Thoracic aorta (tissue), 2 donors: ENCODE measurements at regions not wholly inside any gene's neighbourhood (a gene's known extent, or its start where the extent isn't known, plus 50 kb on each side); places are given as distances from the start of the nearest gene placed in this dataset.
"Not testable (repeated sequence)": the region's sequence is repeated elsewhere in the genome, so short reads cannot be mapped to it uniquely, and the experiment has no call there.

Source experiments
- ATAC-seq: fragments of 150-250 bp; one replicate; pipeline ENCODE4 v1.8.0; 2017; ENCODE audit warnings: low read depth; ENCODE audit not compliant: insufficient number of reproducible peaks, low FRiP score
- DNase-seq: peaks from one replicate; pipeline ENCODE4 v3.0.0-alpha.2; 2020; ENCODE audit warnings: low spot score
- H3K27ac ChIP-seq, 2 donors: fragments of 200-600 bp; sonication (generic); 1 replicate in 1 of 2; 2 replicates in 1 of 2; pipeline ENCODE4 v1.5.1; 2016; ENCODE audit warnings: mild to moderate bottlenecking in 2 of 2, moderate library complexity in 2 of 2
- H3K27me3 ChIP-seq: fragments of 200-600 bp; sonication (generic); replicated peaks from 2 replicates; pipeline ENCODE4 v1.6.0; 2016; ENCODE audit warnings: mild to moderate bottlenecking; ENCODE audit not compliant: insufficient read depth
- H3K36me3 ChIP-seq: fragments of 200-600 bp; sonication (generic); one replicate; pipeline ENCODE4 v1.5.1; 2016
- H3K4me1 ChIP-seq, 2 donors: fragments of 200-600 bp; sonication (generic); 1 replicate in 1 of 2; 2 replicates in 1 of 2; pipeline versions ENCODE4 v1.5.1 to v1.6.0; 2016; ENCODE audit warnings: low read depth in 2 of 2, mild to moderate bottlenecking in 1 of 2; ENCODE audit not compliant: control insufficient read depth in 1 of 2
- H3K4me3 ChIP-seq: fragments of 200-600 bp; sonication (generic); 2 replicates; pipeline ENCODE4 v1.5.1; 2016; ENCODE audit warnings: mild to moderate bottlenecking
- H3K9me3 ChIP-seq: fragments of 200-600 bp; sonication (generic); 2 replicates; pipeline ENCODE4 v1.5.1; 2016
- CTCF ChIP-seq: fragments of 200-600 bp; sonication (generic); IDR thresholded peaks from one replicate; pipeline ENCODE4 v1.5.1; 2019; ENCODE audit warnings: antibody characterized with exemption

- ATAC-seq, DNase-seq, H3K4me3 ChIP-seq, H3K36me3 ChIP-seq, H3K9me3 ChIP-seq, H3K27me3 ChIP-seq: not testable (repeated sequence)
- H3K4me1 ChIP-seq: peaks cover 10 to 20% of the 10 kb centered on the region in 2 donors
- H3K27ac ChIP-seq: peak overlapping the region; percentile 76 to 89
Observed at GRCh38 chr17:27365329-27365945, 71.5 kb downstream of the WSB1 start.

GRCh38 chr17:27366437-27366836 lies 72.5 kb downstream of the WSB1 start:
- Histone ChIP-seq H3K4me1 (peaks cover 10 to 20% of the 10 kb centered on the region in 2 donors), H3K27ac (no peak overlapping the region), H3K27me3 (no peaks in the 10 kb centered on the region), H3K4me3 (no peak overlapping the region), H3K9me3 (no peaks in the 10 kb centered on the region), H3K36me3 (no peaks in the 10 kb centered on the region)
- no peak for DNase-seq
- no peak for TF ChIP-seq CTCF
- ATAC-seq: no peak

GRCh38 chr17:27367121-27367981 lies 73.4 kb downstream of the WSB1 start:
- no peaks in the 10 kb centered on the region for H3K36me3 ChIP-seq
- TF ChIP-seq CTCF: no peak
- H3K27me3 ChIP-seq: no peaks in the 10 kb centered on the region
- H3K4me3 ChIP-seq: no peak overlapping the region
- no peaks in the 10 kb centered on the region for H3K9me3 ChIP-seq
- DNase-seq (no peak), ATAC-seq (no peak)
- H3K4me1 ChIP-seq: peaks cover 10 to 20% of the 10 kb centered on the region in 2 donors
- no peak overlapping the region for H3K27ac ChIP-seq

GRCh38 chr17:27368151-27368795 lies 74.4 kb downstream of the WSB1 start:
- DNase-seq (no peak), ATAC-seq (no peak)
- H3K4me3 ChIP-seq: no peak overlapping the region
- no peaks in the 10 kb centered on the region for H3K9me3 ChIP-seq
- peaks cover 10 to 19% of the 10 kb centered on the region in 2 donors for H3K4me1 ChIP-seq
- H3K36me3 ChIP-seq: no peaks in the 10 kb centered on the region
- no peak overlapping the region for H3K27ac ChIP-seq
- H3K27me3 ChIP-seq: no peaks in the 10 kb centered on the region
- no peak for TF ChIP-seq CTCF

- Histone ChIP-seq H3K36me3 (no peaks in the 10 kb centered on the region), H3K4me1 (peaks cover 3 to 12% of the 10 kb centered on the region in 2 donors), H3K27ac (no peak overlapping the region), H3K9me3 (no peaks in the 10 kb centered on the region), H3K27me3 (no peaks in the 10 kb centered on the region), H3K4me3 (no peak overlapping the region)
- TF ChIP-seq CTCF: no peak
- DNase-seq: no peak
- no peak for ATAC-seq
Observed at GRCh38 chr17:27368980-27369379, 75.1 kb downstream of the WSB1 start.
